ENCODE measurements at regions not wholly inside any gene's neighbourhood (a gene's known extent, or its start where the extent isn't known, plus 50 kb on each side); places are given as distances from the start of the nearest gene placed in this dataset.

DNA sequence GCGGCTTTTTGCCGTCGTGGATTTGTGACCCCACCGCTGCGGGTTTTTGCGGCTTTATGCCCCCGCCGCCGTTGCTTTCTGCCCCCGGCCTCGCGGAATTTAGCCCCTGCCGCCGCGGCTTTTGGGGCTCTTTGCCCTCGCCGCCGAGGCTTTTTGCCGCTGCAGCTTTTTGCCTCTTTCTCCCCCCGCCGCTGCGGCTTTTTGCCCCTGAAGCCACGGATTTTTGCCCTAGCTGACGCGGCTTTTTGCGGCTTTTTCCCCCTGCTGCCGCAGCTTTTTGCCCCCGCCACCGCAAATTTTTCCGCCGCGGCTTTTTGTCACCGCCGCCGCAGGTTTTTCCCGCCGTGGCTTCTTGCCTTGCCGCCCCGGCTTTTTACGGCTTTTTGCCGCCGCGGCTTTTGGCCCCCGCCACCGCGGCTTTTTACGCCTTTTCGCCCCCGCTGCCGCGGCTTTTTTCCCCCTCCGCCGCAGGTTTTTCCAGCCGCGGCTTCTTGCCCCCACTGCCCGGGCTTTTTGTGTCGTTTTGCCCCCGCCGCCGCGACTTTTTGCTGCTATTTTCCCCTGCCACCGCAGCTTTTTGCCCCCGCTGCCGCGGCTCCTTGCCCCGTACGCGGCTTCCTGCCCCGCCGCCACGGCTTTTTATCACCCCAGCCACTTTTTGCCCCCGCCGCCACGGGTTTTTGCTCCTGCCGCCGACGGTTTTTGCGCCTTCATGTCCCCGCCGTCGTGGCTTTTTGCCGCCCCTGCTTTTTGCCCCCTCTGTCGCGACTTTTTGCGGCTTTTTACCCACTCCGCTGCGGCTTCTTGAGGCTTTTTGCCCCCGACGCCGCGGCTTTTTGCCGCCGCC is 3933.6 kb downstream of the SRGAP2C start (continued):
- TF ChIP-seq JUN (IDR thresholded peaks at IDR 0.05; ENCODE audit: low read depth, low read length) (no peak), EP300 (IDR thresholded peaks at IDR 0.05; ENCODE audit: borderline replicate concordance in 1 of 2, low read depth in 2 of 2, low read length in 2 of 2) (no peak), SP4 (IDR thresholded peaks at IDR 0.05; ENCODE audit: low read length) (no peak), RBBP5 (IDR thresholded peaks at IDR 0.05; ENCODE audit: borderline replicate concordance, low read depth, low read length) (no peak), KDM1A (IDR thresholded peaks at IDR 0.05; ENCODE audit: borderline replicate concordance, low read length) (no peak), RAD21 (IDR thresholded peaks at IDR 0.05 in 1 of 2, conservative IDR thresholded peaks at IDR 0.05 in 1 of 2; ENCODE audit: low read depth in 2 of 2, low read length in 2 of 2) (no peak), RXRA (IDR thresholded peaks at IDR 0.05; ENCODE audit: insufficient read depth, low read depth, low read length) (no peak)
- TF ChIP-seq, protein P1, sequence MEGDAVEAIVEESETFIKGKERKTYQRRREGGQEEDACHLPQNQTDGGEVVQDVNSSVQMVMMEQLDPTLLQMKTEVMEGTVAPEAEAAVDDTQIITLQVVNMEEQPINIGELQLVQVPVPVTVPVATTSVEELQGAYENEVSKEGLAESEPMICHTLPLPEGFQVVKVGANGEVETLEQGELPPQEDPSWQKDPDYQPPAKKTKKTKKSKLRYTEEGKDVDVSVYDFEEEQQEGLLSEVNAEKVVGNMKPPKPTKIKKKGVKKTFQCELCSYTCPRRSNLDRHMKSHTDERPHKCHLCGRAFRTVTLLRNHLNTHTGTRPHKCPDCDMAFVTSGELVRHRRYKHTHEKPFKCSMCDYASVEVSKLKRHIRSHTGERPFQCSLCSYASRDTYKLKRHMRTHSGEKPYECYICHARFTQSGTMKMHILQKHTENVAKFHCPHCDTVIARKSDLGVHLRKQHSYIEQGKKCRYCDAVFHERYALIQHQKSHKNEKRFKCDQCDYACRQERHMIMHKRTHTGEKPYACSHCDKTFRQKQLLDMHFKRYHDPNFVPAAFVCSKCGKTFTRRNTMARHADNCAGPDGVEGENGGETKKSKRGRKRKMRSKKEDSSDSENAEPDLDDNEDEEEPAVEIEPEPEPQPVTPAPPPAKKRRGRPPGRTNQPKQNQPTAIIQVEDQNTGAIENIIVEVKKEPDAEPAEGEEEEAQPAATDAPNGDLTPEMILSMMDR (IDR thresholded peaks at IDR 0.05; ENCODE audit: control extremely low read depth in 1 of 3, insufficient read depth in 1 of 3, low read depth in 1 of 3, low read length in 3 of 3): no peak

All from H1 (cell line).